KMS-11 (cell line): ENCODE measurements at regions not wholly inside any gene's neighbourhood (a gene's known extent, or its start where the extent isn't known, plus 50 kb on each side); places are given as distances from the start of the nearest gene placed in this dataset.
A peak's percentile ranks its signal among the peaks of the same experiment; 100 is the strongest.

Source experiments
- H2AFZ ChIP-seq: fragments of 200-600 bp; sonication (generic); 2 replicates; pipeline ENCODE4 v1.6.1; 2016; ENCODE audit warnings: antibody characterized with exemption, mixed run types, low read depth
- H3K27ac ChIP-seq: fragments of 200-600 bp; sonication (generic); 2 replicates; pipeline ENCODE4 v1.6.1; 2016; ENCODE audit warnings: mild to moderate bottlenecking, mixed run types
- H3K27me3 ChIP-seq: fragments of 200-600 bp; sonication (generic); 2 replicates; pipeline ENCODE4 v1.6.1; 2017; ENCODE audit warnings: mild to moderate bottlenecking, low read depth, mixed run types, moderate library complexity; ENCODE audit not compliant: insufficient read depth
- H3K36me3 ChIP-seq: fragments of 200-600 bp; sonication (generic); 2 replicates; pipeline ENCODE4 v1.6.1; 2017; ENCODE audit warnings: mild to moderate bottlenecking, mixed run types; ENCODE audit not compliant: insufficient read depth
- H3K4me1 ChIP-seq: fragments of 200-600 bp; sonication (generic); 2 replicates; pipeline ENCODE4 v1.6.1; 2016; ENCODE audit warnings: mild to moderate bottlenecking, low read depth, mixed run types; ENCODE audit not compliant: poor library complexity, severe bottlenecking
- H3K4me2 ChIP-seq: fragments of 200-600 bp; sonication (generic); 2 replicates; pipeline ENCODE4 v1.7.0; 2016; ENCODE audit warnings: mild to moderate bottlenecking, mixed run types
- H3K4me3 ChIP-seq: fragments of 200-600 bp; sonication (generic); IDR thresholded peaks from 2 replicates; pipeline ENCODE4 v1.6.1; 2017; ENCODE audit warnings: low read depth, low read length, mixed read lengths; ENCODE audit not compliant: insufficient read depth
- H3K79me2 ChIP-seq: fragments of 200-600 bp; sonication (generic); 2 replicates; pipeline ENCODE4 v1.6.1; 2016; ENCODE audit warnings: low read depth, mixed run types; ENCODE audit not compliant: insufficient read depth
- H3K9ac ChIP-seq: fragments of 200-600 bp; sonication (generic); 2 replicates; pipeline ENCODE4 v1.6.1; 2016; ENCODE audit warnings: mild to moderate bottlenecking, mixed run types
- H4K20me1 ChIP-seq: fragments of 200-600 bp; sonication (generic); 2 replicates; pipeline ENCODE4 v1.6.1; 2016; ENCODE audit warnings: mild to moderate bottlenecking, mixed run types; ENCODE audit not compliant: insufficient read depth
- CTCF ChIP-seq: fragments of 200-600 bp; sonication (generic); conservative IDR thresholded peaks from 2 replicates; pipeline ENCODE4 v1.6.1; 2017; ENCODE audit warnings: low read depth, mild to moderate bottlenecking, antibody characterized with exemption, low read length, moderate library complexity, mixed read lengths

- no peak for TF ChIP-seq CTCF
- no peaks in the 10 kb centered on the region for H3K79me2 ChIP-seq
- H3K9ac ChIP-seq: no peak overlapping the region
- H3K4me1 ChIP-seq: peaks cover 22% of the 10 kb centered on the region
- H4K20me1 ChIP-seq: no peaks in the 10 kb centered on the region
- H3K4me3 ChIP-seq: no peak overlapping the region
- no peak overlapping the region for H3K27ac ChIP-seq
- H3K4me2 ChIP-seq: no peak overlapping the region
- H2AFZ ChIP-seq: no peak overlapping the region
- H3K36me3 ChIP-seq: no peaks in the 10 kb centered on the region
- H3K27me3 ChIP-seq: no peaks in the 10 kb centered on the region
Observed at GRCh38 chr2:155643056-155643775, 689.3 kb downstream of the NR4A2 start.

DNA sequence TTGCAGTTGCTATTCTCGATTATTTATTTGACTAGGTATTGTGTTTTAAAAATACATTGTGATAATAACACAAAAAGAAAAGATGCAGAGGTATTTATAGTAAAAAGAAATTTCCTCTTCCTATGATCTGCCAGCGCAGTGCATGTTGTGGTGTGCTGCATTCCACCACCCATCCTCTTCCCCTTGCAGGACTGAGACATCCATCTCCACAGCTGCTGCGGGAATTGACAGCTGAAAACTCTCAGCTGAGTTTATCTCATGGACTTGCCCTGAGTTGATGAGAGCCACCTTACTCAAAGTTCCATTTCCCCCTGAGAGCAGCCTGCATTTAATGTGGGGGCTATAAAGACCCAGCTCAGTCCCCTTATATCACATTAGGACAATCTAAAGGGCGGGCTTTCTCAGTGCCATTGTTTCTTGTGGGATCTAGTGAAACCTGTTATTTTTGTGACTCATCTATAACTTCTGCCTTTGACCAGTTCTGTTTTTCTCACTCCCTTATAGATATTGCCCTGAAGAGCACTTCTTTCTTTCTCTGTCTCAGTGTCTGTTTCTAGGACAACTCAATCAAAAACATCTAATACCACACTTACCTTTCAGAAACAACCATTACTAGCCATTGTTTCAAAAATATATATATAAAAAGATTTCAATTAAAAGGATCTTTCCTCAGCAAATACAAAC lies 698.5 kb downstream of the NR4A2 start:
- Histone ChIP-seq H3K4me3 (no peak overlapping the region), H3K4me2 (0 out of 2 replicates have a peak overlapping the region, but pooled peaks have one; percentile 5), H3K27me3 (no peaks in the 10 kb centered on the region), H3K4me1 (peaks cover 37% of the 10 kb centered on the region), H2AFZ (no peak overlapping the region), H3K9ac (no peak overlapping the region), H3K79me2 (no peaks in the 10 kb centered on the region), H4K20me1 (no peaks in the 10 kb centered on the region), H3K27ac (no peak overlapping the region), H3K36me3 (no peaks in the 10 kb centered on the region)
- no peak for TF ChIP-seq CTCF

DNA sequence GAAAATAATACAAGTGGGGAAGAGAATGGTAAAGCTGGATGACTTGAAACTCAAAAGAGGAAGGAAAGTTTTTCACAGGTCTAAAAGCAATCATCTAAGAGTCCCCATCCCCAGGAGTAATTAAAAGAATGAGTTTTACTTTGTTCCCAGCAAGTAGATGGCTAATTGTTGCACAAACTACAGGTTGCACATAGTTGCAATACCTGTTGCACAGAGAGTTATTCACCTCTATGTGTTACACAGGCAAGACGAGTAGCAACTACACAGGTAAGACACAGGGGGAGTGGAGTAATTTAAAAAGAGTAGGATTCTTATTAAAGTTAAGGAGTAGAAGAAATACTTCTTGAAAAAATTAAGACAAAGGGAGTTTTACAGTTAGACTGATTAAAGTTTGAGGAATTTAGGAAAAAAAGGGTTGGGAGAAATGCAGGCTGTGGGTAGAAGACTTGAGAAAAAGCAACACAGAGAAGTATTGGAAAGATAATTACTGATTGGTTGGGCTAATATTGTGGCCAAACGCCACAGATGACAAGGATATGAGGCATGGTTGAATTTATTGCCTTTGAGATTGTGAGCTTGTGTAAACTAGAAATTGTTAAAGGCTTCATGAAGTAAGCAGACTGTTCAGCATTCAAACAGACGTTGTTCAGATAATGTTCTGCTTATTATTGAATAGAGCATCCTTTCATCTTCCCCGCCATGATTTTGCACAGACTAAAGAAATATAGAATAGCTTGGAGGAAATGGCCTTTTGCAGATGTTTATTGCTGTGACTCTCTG lies 699.3 kb downstream of the NR4A2 start:
- Histone ChIP-seq H3K36me3 (no peaks in the 10 kb centered on the region), H3K9ac (no peak overlapping the region)
- TF ChIP-seq CTCF: no peak

DNA sequence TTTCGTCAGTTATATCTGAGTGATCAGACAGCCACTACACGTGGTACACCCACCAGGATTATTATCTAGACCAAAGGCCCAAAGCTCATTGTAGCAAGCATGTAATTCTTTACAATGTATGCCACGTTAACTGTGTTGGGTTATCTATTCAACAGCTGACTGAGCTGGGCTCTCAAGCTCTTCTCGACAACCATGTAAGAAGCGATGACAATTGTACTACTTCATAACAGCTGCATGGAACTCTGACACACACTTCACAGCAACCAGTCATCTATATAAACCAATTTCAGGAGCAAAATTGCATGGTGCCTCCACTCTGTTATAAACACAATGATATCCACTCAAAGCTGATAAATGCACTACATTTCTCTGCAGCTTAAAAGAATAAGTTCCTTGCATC lies 701.8 kb downstream of the NR4A2 start:
- Histone ChIP-seq H3K27ac (no peak overlapping the region), H2AFZ (no peak overlapping the region), H3K27me3 (no peaks in the 10 kb centered on the region), H3K4me1 (peaks cover 23% of the 10 kb centered on the region), H3K79me2 (no peaks in the 10 kb centered on the region), H3K36me3 (no peaks in the 10 kb centered on the region), H3K4me3 (no peak overlapping the region), H3K4me2 (no peak overlapping the region), H3K9ac (no peak overlapping the region), H4K20me1 (no peaks in the 10 kb centered on the region)
- TF ChIP-seq CTCF: no peak

More for the DNA sequence above, 699.3 kb downstream of the NR4A2 start:
- H2AFZ ChIP-seq: no peak overlapping the region
- H3K4me3 ChIP-seq: no peak overlapping the region
- no peaks in the 10 kb centered on the region for H3K27me3 ChIP-seq
- no peak overlapping the region for H3K27ac ChIP-seq
- no peak overlapping the region for H3K4me2 ChIP-seq
- H3K79me2 ChIP-seq: no peaks in the 10 kb centered on the region
- H3K4me1 ChIP-seq: peaks cover 37% of the 10 kb centered on the region
- H4K20me1 ChIP-seq: no peaks in the 10 kb centered on the region
